Pancreas (tissue), 10 donors: ENCODE measurements at regions not wholly inside any gene's neighbourhood (a gene's known extent, or its start where the extent isn't known, plus 50 kb on each side); places are given as distances from the start of the nearest gene placed in this dataset.

ENCODE experiments used
- ATAC-seq, 4 donors: fragments of 200-7000 bp; cut with Tn5 transposase; one replicate each; pipeline versions ENCODE4 v1.8.0 to v1.9.1; 2020; ENCODE audit warnings: mild to moderate bottlenecking in 4 of 4, moderate library complexity in 4 of 4
- DNase-seq, 6 donors: peaks; one replicate each; pipeline ENCODE4 v3.0.0-alpha.2; 2020
- FAIRE-seq: peaks from 2 replicates; lab custom pipeline; 2012; peaks lifted over from hg19 to GRCh38; lab: Jason Lieb, UNC
- H3K27ac ChIP-seq, 4 donors: fragments of 200-600 bp; sonication (generic); 1 replicate in 3 of 4; 2 replicates in 1 of 4; pipeline versions ENCODE4 v1.5.0 to v1.8.0; 2020
- H3K27me3 ChIP-seq, 4 donors: fragments of 200-600 bp; one replicate each; pipeline ENCODE4 v1.8.0; 2021
- H3K36me3 ChIP-seq, 3 donors: fragments of 200-600 bp; sonication (generic) in 1 of 3; one replicate each; pipeline versions ENCODE4 v1.5.0 to v1.8.0; 2020 to 2021
- H3K4me1 ChIP-seq, 3 donors: fragments of 200-600 bp; one replicate each; pipeline ENCODE4 v1.8.0; 2021
- H3K4me3 ChIP-seq, 4 donors: fragments of 200-600 bp; sonication (generic) in 2 of 4; one replicate each; pipeline versions ENCODE4 v1.5.0 to v1.8.0; 2020 to 2021
- H3K9me3 ChIP-seq, 4 donors: fragments of 200-600 bp; one replicate each; pipeline ENCODE4 v1.8.0; 2021
- WGBS, 2 donors: extraction: QIAGEN DNeasy Blood & Tissue Kit; methylation state at CpG; one replicate each; pipeline ENCODE4 v1.1.7; 2013; 5-methylcytosine and 5-hydroxymethylcytosine counted together
- intact Hi-C, 3 donors: fragments of 100-400 bp; cut with DNase I; formaldehyde crosslinking; loops; one replicate each; pipeline versions ENCODE4 v1.11.1 to v1.14.2; 2022
- TF ChIP-seq, protein P1 (sequence below), 4 donors: fragments of 200-600 bp; sonication (generic) in 3 of 4; IDR thresholded peaks; one replicate each; pipeline versions ENCODE4 v1.5.0 to v1.8.0; 2021; ENCODE audit warnings: antibody characterized with exemption in 4 of 4
- donor health status: healthy with polysubstance abuse.
- donor health status: DM: no; HTN: no; CAD: no; lungs with moderate emphysema.
- donor health status: DM: no; HTN: no; CAD: no.
- donor health status: control.
- donor health status: control.
- donor health status: Bipolar disorder and iron deficiency.
- donor health status: DM: yes; HTN: yes; CAD: no.
- donor health status: DM: no; HTN: no; CAD: no.
- donor health status: DM: no; HTN: no; CAD: no.
- donor health status: DM: yes; HTN: yes; CAD: no.

DNA sequence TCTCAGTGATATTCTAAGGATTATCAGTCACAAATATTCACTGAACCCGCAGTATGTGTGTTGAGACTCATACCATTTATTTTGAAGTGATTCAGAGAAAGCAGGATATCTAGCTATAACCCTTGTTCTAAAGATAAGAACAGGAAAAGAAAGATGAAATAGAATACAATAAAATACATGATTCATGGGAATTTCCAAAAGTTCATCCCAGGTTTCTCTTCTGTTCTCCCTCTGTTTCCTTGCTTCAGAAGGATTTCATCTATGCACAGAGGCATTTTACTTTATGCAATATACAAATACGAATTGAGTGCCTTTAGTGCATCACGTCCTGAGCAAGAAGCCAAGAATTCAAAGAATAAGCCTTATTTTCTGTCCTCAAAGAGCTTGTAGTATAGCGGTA is 274.4 kb upstream of the GPC6 start:
- Histone ChIP-seq H3K27me3 (no peaks in the 10 kb centered on the region), H3K4me1 (no peaks in the 10 kb centered on the region), H3K36me3 (no peaks in the 10 kb centered on the region), H3K9me3 (no peaks in the 10 kb centered on the region), H3K27ac (no peak overlapping the region), H3K4me3 (no peak overlapping the region)
- intact Hi-C loops = no loop called here
- no peak for ATAC-seq
- FAIRE-seq = no peak
- 65 to 81% methylated on average over 4 of the region's 4 CpGs for WGBS, 2 donors
- no peak for DNase-seq
- TF ChIP-seq, protein P1, sequence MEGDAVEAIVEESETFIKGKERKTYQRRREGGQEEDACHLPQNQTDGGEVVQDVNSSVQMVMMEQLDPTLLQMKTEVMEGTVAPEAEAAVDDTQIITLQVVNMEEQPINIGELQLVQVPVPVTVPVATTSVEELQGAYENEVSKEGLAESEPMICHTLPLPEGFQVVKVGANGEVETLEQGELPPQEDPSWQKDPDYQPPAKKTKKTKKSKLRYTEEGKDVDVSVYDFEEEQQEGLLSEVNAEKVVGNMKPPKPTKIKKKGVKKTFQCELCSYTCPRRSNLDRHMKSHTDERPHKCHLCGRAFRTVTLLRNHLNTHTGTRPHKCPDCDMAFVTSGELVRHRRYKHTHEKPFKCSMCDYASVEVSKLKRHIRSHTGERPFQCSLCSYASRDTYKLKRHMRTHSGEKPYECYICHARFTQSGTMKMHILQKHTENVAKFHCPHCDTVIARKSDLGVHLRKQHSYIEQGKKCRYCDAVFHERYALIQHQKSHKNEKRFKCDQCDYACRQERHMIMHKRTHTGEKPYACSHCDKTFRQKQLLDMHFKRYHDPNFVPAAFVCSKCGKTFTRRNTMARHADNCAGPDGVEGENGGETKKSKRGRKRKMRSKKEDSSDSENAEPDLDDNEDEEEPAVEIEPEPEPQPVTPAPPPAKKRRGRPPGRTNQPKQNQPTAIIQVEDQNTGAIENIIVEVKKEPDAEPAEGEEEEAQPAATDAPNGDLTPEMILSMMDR (IDR thresholded peaks at IDR 0.05) = no peak

DNA sequence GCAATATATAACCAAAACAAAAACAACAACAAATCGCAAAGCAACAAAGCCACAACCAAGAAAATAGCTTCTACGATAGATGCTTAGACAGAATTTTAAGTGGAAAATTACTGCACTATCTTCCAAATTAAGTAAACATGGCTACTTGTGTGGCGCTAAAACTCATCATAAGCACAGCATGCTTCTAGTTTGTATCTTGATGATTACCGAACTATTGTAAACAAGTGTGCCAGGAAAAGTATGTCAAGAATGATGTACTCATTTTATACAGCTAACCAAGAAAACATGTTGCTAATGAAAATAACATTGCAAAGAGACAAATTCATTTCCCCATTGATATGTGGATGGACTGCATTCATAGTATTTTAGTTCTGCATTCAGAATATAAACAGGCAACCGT is 271.9 kb upstream of the GPC6 start:
- intact Hi-C loops = no loop called here
- 89 to 90% methylated on average over 5 of the region's 5 CpGs for WGBS, 2 donors
- ATAC-seq = no peak
- TF ChIP-seq, protein P1 (IDR thresholded peaks at IDR 0.05) = no peak
- Histone ChIP-seq H3K4me1 (no peaks in the 10 kb centered on the region), H3K4me3 (no peak overlapping the region), H3K27ac (no peak overlapping the region), H3K36me3 (no peaks in the 10 kb centered on the region), H3K9me3 (no peaks in the 10 kb centered on the region), H3K27me3 (no peaks in the 10 kb centered on the region)
- no peak for FAIRE-seq
- DNase-seq = no peak

DNA sequence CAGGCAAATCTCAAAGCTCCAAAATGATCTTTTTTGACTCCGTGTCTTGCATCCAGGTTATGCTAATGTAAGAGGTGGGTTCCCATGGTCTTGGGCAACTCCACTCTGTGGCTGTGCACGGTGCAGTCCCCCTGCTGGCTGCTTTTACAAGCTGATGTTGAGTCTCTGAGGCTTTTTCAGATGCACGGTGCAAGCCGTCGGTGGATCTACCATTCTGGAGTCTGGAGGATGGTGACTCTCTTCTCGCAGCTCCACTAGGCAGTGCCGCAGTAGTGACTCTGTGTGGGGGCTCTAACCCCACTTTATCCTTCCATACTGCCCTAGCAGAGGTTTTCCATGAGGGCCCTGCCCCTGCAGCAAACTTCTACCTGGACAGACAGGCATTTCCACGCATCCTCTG is 266.8 kb upstream of the GPC6 start:
- no peak for FAIRE-seq
- no peak for ATAC-seq
- H3K36me3 ChIP-seq = no peaks in the 10 kb centered on the region
- no peak overlapping the region for H3K4me3 ChIP-seq
- intact Hi-C loops = no loop called here
- no peaks in the 10 kb centered on the region for H3K4me1 ChIP-seq
- H3K27ac ChIP-seq = no peak overlapping the region
- WGBS, 2 donors = 94 to 95% methylated on average over 8 of the region's 8 CpGs
- no peaks in the 10 kb centered on the region for H3K9me3 ChIP-seq
- TF ChIP-seq, protein P1 (IDR thresholded peaks at IDR 0.05) = no peak
- no peak for DNase-seq
- H3K27me3 ChIP-seq = no peaks in the 10 kb centered on the region

DNA sequence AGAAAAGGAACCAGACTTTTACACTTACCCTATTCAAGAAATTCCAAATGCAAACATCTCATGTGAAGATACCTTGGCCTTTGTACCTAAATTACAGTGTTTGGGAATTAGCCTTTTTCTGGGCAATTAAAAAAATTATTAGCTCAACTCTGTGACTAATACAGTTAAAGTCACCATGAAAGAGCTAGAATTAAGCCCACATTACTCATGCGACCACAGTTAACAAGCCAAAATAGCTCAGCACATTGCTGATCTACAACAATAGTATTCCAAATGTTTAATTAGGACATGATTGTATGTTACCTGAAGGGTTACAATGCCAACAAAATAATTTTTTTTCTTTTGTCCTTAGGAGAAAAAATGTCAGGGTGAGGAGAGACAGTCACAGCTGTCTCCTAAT is 263.6 kb upstream of the GPC6 start:
- Histone ChIP-seq H3K9me3 (no peaks in the 10 kb centered on the region), H3K36me3 (no peaks in the 10 kb centered on the region), H3K4me3 (no peak overlapping the region), H3K4me1 (peaks cover 0 to 6% (median 4%) of the 10 kb centered on the region in 3 donors), H3K27ac (no peak overlapping the region), H3K27me3 (no peaks in the 10 kb centered on the region)
- FAIRE-seq (no peak), ATAC-seq (no peak), DNase-seq (no peak)
- intact Hi-C loops = no loop called here
- 94 to 95% methylated on average over 1 of the region's 1 CpG for WGBS, 2 donors
- TF ChIP-seq, protein P1 (IDR thresholded peaks at IDR 0.05) = no peak

GRCh38 chr13:92966341-92966740 is 260.3 kb upstream of the GPC6 start:
- TF ChIP-seq, protein P1 (IDR thresholded peaks at IDR 0.05) = no peak
- Histone ChIP-seq H3K27me3 (no peaks in the 10 kb centered on the region), H3K36me3 (no peaks in the 10 kb centered on the region), H3K9me3 (no peaks in the 10 kb centered on the region), H3K4me3 (no peak overlapping the region), H3K27ac (no peak overlapping the region), H3K4me1 (peaks cover 0 to 6% (median 4%) of the 10 kb centered on the region in 3 donors)
- DNase-seq (no peak), FAIRE-seq (no peak), ATAC-seq (peak in 1 of 4 donors; percentile 41)
- intact Hi-C loops = no loop called here
- WGBS, 2 donors = 88% methylated on average over 8 of the region's 8 CpGs
